ENCODE measurements at regions not wholly inside any gene's neighbourhood (a gene's known extent, or its start where the extent isn't known, plus 50 kb on each side); places are given as distances from the start of the nearest gene placed in this dataset.

DNA sequence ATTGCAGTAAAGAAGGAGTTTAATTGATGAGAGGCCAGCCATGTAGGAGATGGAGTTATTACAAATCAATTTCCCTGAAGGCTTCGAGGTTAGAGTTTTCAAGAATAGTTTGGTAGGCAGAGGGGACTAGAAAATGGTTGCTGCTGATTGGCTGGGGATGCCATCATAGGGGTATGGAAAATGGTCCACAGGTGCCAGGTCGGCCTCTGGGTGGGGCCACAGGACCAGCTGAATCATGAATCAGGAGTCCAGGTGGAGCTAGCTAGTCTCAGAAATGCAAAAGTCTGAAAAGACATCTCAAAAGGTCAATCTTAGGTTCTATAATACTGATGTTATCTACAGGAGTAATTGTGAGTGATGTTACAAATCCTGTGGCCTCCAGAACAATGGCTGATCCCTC, 714.0 kb upstream of the GHITM start:
- TF ChIP-seq, protein P1, sequence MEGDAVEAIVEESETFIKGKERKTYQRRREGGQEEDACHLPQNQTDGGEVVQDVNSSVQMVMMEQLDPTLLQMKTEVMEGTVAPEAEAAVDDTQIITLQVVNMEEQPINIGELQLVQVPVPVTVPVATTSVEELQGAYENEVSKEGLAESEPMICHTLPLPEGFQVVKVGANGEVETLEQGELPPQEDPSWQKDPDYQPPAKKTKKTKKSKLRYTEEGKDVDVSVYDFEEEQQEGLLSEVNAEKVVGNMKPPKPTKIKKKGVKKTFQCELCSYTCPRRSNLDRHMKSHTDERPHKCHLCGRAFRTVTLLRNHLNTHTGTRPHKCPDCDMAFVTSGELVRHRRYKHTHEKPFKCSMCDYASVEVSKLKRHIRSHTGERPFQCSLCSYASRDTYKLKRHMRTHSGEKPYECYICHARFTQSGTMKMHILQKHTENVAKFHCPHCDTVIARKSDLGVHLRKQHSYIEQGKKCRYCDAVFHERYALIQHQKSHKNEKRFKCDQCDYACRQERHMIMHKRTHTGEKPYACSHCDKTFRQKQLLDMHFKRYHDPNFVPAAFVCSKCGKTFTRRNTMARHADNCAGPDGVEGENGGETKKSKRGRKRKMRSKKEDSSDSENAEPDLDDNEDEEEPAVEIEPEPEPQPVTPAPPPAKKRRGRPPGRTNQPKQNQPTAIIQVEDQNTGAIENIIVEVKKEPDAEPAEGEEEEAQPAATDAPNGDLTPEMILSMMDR (IDR thresholded peaks at IDR 0.05; ENCODE audit: insufficient read depth, low read length, poor library complexity, severe bottlenecking), result no peak
- no peak for TF ChIP-seq EZH2phosphoT487 (conservative IDR thresholded peaks at IDR 0.05; ENCODE audit: low read length)
- no peaks in the 10 kb centered on the region for H3K9me3 ChIP-seq (ENCODE audit: insufficient read depth, low read length)
- H3K27me3 ChIP-seq (ENCODE audit: low read length), result no peaks in the 10 kb centered on the region
- no peaks in the 10 kb centered on the region for H3F3A ChIP-seq (ENCODE audit: insufficient read depth)
- H3K9ac ChIP-seq (ENCODE audit: low read length), result no peak overlapping the region
- H3K27ac ChIP-seq (ENCODE audit: low read depth, low read length), result no peak overlapping the region
- no peaks in the 10 kb centered on the region; the same call in 1 of the 2 replicates for H3K9me2 ChIP-seq (replicated peaks; ENCODE audit: insufficient read depth, low read length)
- H3K4me3 ChIP-seq (ENCODE audit: insufficient read depth, low read length, poor library complexity, severe bottlenecking), result no peak overlapping the region
- no peak overlapping the region for H2AFZ ChIP-seq (ENCODE audit: low read depth, low read length, severe bottlenecking)
- H3K36me3 ChIP-seq (ENCODE audit: low read length), result no peaks in the 10 kb centered on the region
- no peaks in the 10 kb centered on the region for H3K79me2 ChIP-seq (ENCODE audit: insufficient read depth, low read length)
- H3K4me2 ChIP-seq (ENCODE audit: low read depth, low read length, poor library complexity, severe bottlenecking), result no peak overlapping the region
- H4K20me1 ChIP-seq (ENCODE audit: low read depth, low read length), result no peaks in the 10 kb centered on the region

DNA sequence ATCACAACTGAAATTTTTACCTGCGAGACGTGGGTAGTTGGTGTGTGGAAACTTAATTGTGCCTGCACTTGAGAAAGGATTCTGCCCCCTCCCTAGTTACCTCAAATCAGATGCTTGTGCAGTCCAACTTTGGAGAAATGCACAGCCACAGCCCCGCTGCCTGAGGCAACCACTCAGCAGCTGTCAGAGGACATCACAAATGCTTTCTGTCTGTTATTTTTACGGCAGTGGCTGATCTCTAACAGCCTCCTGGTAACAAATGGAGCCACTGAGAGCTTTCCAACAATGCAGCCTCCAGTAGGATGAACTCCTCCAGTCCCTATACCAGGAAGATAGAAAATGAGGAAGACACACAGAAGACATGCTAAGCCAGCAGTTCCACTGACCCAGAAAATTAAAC, 712.2 kb upstream of the GHITM start:
- no peak for TF ChIP-seq EZH2phosphoT487 (conservative IDR thresholded peaks at IDR 0.05; ENCODE audit: low read length)
- TF ChIP-seq, protein P1 (IDR thresholded peaks at IDR 0.05; ENCODE audit: insufficient read depth, low read length, poor library complexity, severe bottlenecking), result no peak
- no peak overlapping the region for H2AFZ ChIP-seq (ENCODE audit: low read depth, low read length, severe bottlenecking)
- H4K20me1 ChIP-seq (ENCODE audit: low read depth, low read length), result no peaks in the 10 kb centered on the region
- H3K36me3 ChIP-seq (ENCODE audit: low read length), result no peaks in the 10 kb centered on the region
- H3K4me2 ChIP-seq (ENCODE audit: low read depth, low read length, poor library complexity, severe bottlenecking), result no peak overlapping the region
- H3K4me3 ChIP-seq (ENCODE audit: insufficient read depth, low read length, poor library complexity, severe bottlenecking), result no peak overlapping the region
- no peaks in the 10 kb centered on the region for H3K27me3 ChIP-seq (ENCODE audit: low read length)
- H3K9ac ChIP-seq (ENCODE audit: low read length), result no peak overlapping the region
- no peaks in the 10 kb centered on the region for H3F3A ChIP-seq (ENCODE audit: insufficient read depth)
- H3K9me2 ChIP-seq (replicated peaks; ENCODE audit: insufficient read depth, low read length), result no peaks in the 10 kb centered on the region; the same call in 1 of the 2 replicates
- H3K79me2 ChIP-seq (ENCODE audit: insufficient read depth, low read length), result no peaks in the 10 kb centered on the region
- no peaks in the 10 kb centered on the region for H3K9me3 ChIP-seq (ENCODE audit: insufficient read depth, low read length)
- H3K27ac ChIP-seq (ENCODE audit: low read depth, low read length), result no peak overlapping the region

DNA sequence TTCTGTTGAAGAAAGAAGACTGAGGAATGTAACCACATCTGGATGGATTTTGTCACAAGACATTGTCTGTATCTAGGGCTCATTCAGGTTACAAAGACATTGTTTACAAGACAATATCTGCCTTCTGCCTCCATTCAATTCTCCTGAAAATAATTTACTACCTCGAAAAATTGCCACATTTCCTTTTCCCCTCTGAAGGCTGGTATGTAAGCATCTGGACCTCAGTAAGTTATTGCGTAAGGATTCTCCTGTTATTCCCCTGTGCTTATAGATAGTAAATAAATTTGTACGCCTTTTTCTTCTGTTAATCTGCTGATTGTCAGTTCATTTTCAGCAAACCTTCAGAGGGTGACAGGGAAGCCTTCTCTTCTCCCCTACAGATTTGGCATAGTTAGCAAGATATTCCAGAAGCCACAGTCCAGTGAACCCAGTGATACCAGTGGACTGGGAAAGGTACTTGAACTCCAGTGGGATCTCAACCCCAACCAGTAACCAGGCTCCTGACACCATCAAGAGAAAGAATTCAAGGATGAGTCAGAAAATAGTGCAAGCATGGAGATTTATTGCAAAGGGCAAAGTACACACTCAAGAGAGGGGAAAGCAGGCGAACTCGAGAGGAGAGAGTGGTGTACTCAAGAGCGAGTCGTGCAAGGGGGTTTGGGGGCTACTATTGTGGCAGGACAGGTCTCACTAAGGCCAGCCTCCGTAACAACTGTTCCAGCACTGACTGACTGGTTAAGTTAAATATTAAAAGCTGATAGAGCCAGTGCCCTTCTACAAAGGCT, 706.9 kb upstream of the GHITM start:
- Histone ChIP-seq H4K20me1 (ENCODE audit: low read depth, low read length) (no peaks in the 10 kb centered on the region), H3F3A (ENCODE audit: insufficient read depth) (no peaks in the 10 kb centered on the region), H3K79me2 (ENCODE audit: insufficient read depth, low read length) (no peaks in the 10 kb centered on the region), H3K27me3 (ENCODE audit: low read length) (no peaks in the 10 kb centered on the region), H3K27ac (ENCODE audit: low read depth, low read length) (no peak overlapping the region), H3K36me3 (ENCODE audit: low read length) (no peaks in the 10 kb centered on the region), H2AFZ (ENCODE audit: low read depth, low read length, severe bottlenecking) (no peak overlapping the region), H3K4me3 (ENCODE audit: insufficient read depth, low read length, poor library complexity, severe bottlenecking) (no peak overlapping the region), H3K9me3 (ENCODE audit: insufficient read depth, low read length) (no peaks in the 10 kb centered on the region), H3K9me2 (replicated peaks; ENCODE audit: insufficient read depth, low read length) (no peaks in the 10 kb centered on the region), H3K9ac (ENCODE audit: low read length) (no peak overlapping the region), H3K4me2 (ENCODE audit: low read depth, low read length, poor library complexity, severe bottlenecking) (no peak overlapping the region)
- TF ChIP-seq EZH2phosphoT487 (conservative IDR thresholded peaks at IDR 0.05; ENCODE audit: low read length), result no peak
- TF ChIP-seq, protein P1 (IDR thresholded peaks at IDR 0.05; ENCODE audit: insufficient read depth, low read length, poor library complexity, severe bottlenecking), result no peak

Measured in SU-DHL-6 (cell line).